ENCODE measurements at regions not wholly inside any gene's neighbourhood (a gene's known extent, or its start where the extent isn't known, plus 50 kb on each side); places are given as distances from the start of the nearest gene placed in this dataset.

DNA sequence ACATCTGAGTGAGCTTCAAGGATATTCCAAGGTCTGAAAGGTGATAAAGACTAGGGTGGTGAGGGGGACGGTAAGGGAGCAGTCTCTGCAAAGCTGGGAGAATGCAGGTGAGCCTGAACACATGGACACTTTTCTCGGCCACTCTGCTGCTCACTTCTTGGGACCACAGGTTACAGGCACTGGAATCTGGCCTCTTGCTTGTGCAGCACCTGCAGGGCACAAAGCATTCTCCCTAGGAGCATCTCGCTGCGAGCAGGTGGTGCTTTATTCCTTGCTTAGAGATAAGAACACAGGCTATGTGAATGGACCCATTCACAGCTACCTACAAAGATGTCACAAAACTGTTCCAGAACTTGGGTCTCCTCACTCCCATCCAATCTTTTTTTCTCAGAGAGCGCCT lies 153.2 kb downstream of the DDX1 start:
- TF ChIP-seq POLR2A (IDR thresholded peaks at IDR 0.05; ENCODE audit: low read depth, low read length) (no peak), TAF1 (IDR thresholded peaks at IDR 0.05; ENCODE audit: borderline replicate concordance, low read depth, low read length) (no peak)

All from GM12892 (cell line).